LNCAP (cell line): ENCODE measurements at regions not wholly inside any gene's neighbourhood (a gene's known extent, or its start where the extent isn't known, plus 50 kb on each side); places are given as distances from the start of the nearest gene placed in this dataset.

Experiments used
- CTCF ChIP-seq: fragments of 450-650 bp; IDR thresholded peaks from 2 replicates; pipeline ENCODE4 v1.5.1; 2017; ENCODE audit warnings: mild to moderate bottlenecking

GRCh38 chr15:59792359-59792758 lies 103.2 kb upstream of the BNIP2 start:
- no peak for TF ChIP-seq CTCF

DNA sequence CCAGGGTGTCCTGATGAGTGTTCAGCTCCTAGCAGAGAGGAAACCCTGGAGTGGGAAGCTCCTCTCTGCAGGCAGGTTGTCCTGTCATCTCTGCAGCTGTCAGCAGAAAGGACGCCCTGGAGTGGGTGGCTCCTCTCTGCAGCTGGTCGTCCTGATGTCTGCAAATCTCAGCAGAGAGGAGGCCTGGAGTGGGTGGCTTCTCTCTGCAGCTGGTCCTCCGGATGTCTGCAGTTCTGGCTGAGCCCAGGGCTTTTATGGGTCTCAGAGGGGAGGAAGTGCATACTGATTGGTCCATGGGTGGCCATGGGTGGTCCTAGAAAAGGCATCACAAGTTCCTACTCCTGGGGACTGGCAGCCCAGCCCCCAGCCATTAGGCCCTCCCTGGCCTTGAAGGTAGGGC lies 102.6 kb upstream of the BNIP2 start:
- no peak for TF ChIP-seq CTCF

GRCh38 chr15:59791079-59791478 lies 102.0 kb upstream of the BNIP2 start:
- TF ChIP-seq CTCF = no peak

DNA sequence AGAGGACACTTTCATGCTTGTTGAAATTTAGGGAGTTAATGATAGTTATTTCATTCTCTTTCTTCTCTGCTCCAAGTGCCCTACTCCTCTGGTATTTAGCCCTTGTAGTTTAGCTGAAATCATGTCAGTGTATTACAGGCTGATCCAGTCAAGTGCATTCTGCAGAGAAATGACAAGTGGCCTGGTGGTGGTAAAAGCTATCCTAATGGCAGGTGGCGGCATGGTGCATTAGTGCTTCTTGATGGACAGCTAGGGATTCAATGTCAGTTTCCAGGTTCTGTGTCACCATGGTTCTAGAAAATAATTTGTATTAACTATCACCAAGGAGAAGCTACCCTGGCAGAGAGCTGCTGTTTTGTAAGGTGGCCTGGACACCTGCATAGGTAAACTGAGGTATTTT lies 90.0 kb upstream of the BNIP2 start:
- no peak for TF ChIP-seq CTCF

GRCh38 chr15:59764775-59765174 lies 75.7 kb upstream of the BNIP2 start:
- TF ChIP-seq CTCF = peak; percentile 29; the same call in 1 of the 2 replicates

GRCh38 chr15:59762558-59762957 lies 73.4 kb upstream of the BNIP2 start:
- TF ChIP-seq CTCF = no peak

- peak; percentile 79 for TF ChIP-seq CTCF
Measured at GRCh38 chr15:59751552-59752413, 62.7 kb upstream of the BNIP2 start.
